RWPE2 (cell line): ENCODE measurements at regions not wholly inside any gene's neighbourhood (a gene's known extent, or its start where the extent isn't known, plus 50 kb on each side); places are given as distances from the start of the nearest gene placed in this dataset.

Experiments used
- ATAC-seq: fragments of 200-7000 bp; cut with Tn5 transposase; 3 replicates; pipeline ENCODE4 v1.9.1; 2021; ENCODE audit warnings: low read depth
- DNase-seq: peaks from one replicate; pipeline ENCODE4 v3.0.0-alpha.2; 2020; ENCODE audit warnings: low spot score
- H3K27ac ChIP-seq: fragments of 450-650 bp; 2 replicates; pipeline ENCODE4 v1.5.1; 2017; ENCODE audit warnings: mild to moderate bottlenecking; ENCODE audit not compliant: poor library complexity, severe bottlenecking
- H3K27me3 ChIP-seq: fragments of 250-450 bp; sonication (Bioruptor Pico); 2 replicates; pipeline ENCODE4 v1.5.1; 2021; ENCODE audit warnings: mild to moderate bottlenecking, moderate library complexity; ENCODE audit not compliant: insufficient read depth, poor library complexity, severe bottlenecking
- H3K36me3 ChIP-seq: fragments of 250-450 bp; sonication (Bioruptor Pico); 2 replicates; pipeline ENCODE4 v1.5.1; 2020; ENCODE audit warnings: low read depth, mild to moderate bottlenecking, moderate library complexity
- H3K4me1 ChIP-seq: fragments of 250-450 bp; sonication (Bioruptor Pico); 2 replicates; pipeline ENCODE4 v1.5.1; 2021; ENCODE audit warnings: mild to moderate bottlenecking, moderate library complexity; ENCODE audit not compliant: insufficient read depth, poor library complexity, severe bottlenecking
- H3K4me3 ChIP-seq: fragments of 250-450 bp; sonication (Bioruptor Pico); 2 replicates; pipeline ENCODE4 v1.5.1; 2021; ENCODE audit warnings: mild to moderate bottlenecking, moderate library complexity; ENCODE audit not compliant: severe bottlenecking
- H3K9me3 ChIP-seq: fragments of 250-450 bp; sonication (Bioruptor Pico); 2 replicates; pipeline ENCODE4 v1.5.1; 2021; ENCODE audit warnings: mild to moderate bottlenecking, moderate library complexity; ENCODE audit not compliant: severe bottlenecking
- CTCF ChIP-seq: fragments of 450-650 bp; IDR thresholded peaks from one replicate; pipeline ENCODE4 v1.5.1; 2017; ENCODE audit warnings: mild to moderate bottlenecking, moderate library complexity; ENCODE audit not compliant: poor library complexity, severe bottlenecking

- TF ChIP-seq CTCF = no peak
- ATAC-seq (no peak), DNase-seq (no peak)
- no peak overlapping the region for H3K4me3 ChIP-seq
- no peaks in the 10 kb centered on the region for H3K36me3 ChIP-seq
- no peaks in the 10 kb centered on the region for H3K9me3 ChIP-seq
- peaks cover 4% of the 10 kb centered on the region for H3K4me1 ChIP-seq
- H3K27me3 ChIP-seq = no peaks in the 10 kb centered on the region
- H3K27ac ChIP-seq = no peak overlapping the region
Measured at GRCh38 chr6:106732376-106732940, 103.1 kb downstream of the QRSL1 start.

- H3K4me3 ChIP-seq = no peak overlapping the region
- H3K9me3 ChIP-seq = no peaks in the 10 kb centered on the region
- H3K27me3 ChIP-seq = no peaks in the 10 kb centered on the region
- ATAC-seq (no peak), DNase-seq (no peak)
- H3K36me3 ChIP-seq = no peaks in the 10 kb centered on the region
- no peak for TF ChIP-seq CTCF
- H3K4me1 ChIP-seq = peaks cover 3% of the 10 kb centered on the region
- no peak overlapping the region for H3K27ac ChIP-seq
Measured at GRCh38 chr6:106731843-106732160, 102.4 kb downstream of the QRSL1 start.

- Histone ChIP-seq H3K9me3 (no peaks in the 10 kb centered on the region), H3K4me3 (no peak overlapping the region), H3K36me3 (no peaks in the 10 kb centered on the region), H3K4me1 (no peaks in the 10 kb centered on the region), H3K27ac (no peak overlapping the region), H3K27me3 (no peaks in the 10 kb centered on the region)
- no peak for TF ChIP-seq CTCF
- ATAC-seq = no peak
- DNase-seq = no peak
Measured at GRCh38 chr6:106731144-106731842, 101.9 kb downstream of the QRSL1 start.

GRCh38 chr6:106730718-106731117 lies 101.3 kb downstream of the QRSL1 start:
- H3K4me3 ChIP-seq = no peak overlapping the region
- no peaks in the 10 kb centered on the region for H3K9me3 ChIP-seq
- TF ChIP-seq CTCF = no peak

GRCh38 chr6:106730264-106730663 lies 100.9 kb downstream of the QRSL1 start:
- TF ChIP-seq CTCF = no peak
- H3K4me1 ChIP-seq = no peaks in the 10 kb centered on the region
- ATAC-seq = no peak
- H3K27ac ChIP-seq = no peak overlapping the region
- no peaks in the 10 kb centered on the region for H3K36me3 ChIP-seq
- DNase-seq = no peak
- no peaks in the 10 kb centered on the region for H3K27me3 ChIP-seq
- no peaks in the 10 kb centered on the region for H3K9me3 ChIP-seq
- H3K4me3 ChIP-seq = no peak overlapping the region

More at GRCh38 chr6:106730718-106731117, 101.3 kb downstream of the QRSL1 start:
- H3K4me1 ChIP-seq = no peaks in the 10 kb centered on the region
- H3K27ac ChIP-seq = no peak overlapping the region
- no peak for ATAC-seq
- no peak for DNase-seq
- no peaks in the 10 kb centered on the region for H3K36me3 ChIP-seq
- H3K27me3 ChIP-seq = no peaks in the 10 kb centered on the region
